ENCODE measurements at regions not wholly inside any gene's neighbourhood (a gene's known extent, or its start where the extent isn't known, plus 50 kb on each side); places are given as distances from the start of the nearest gene placed in this dataset.

- no peak overlapping the region for H3K14ac ChIP-seq (ENCODE audit: low read length)
- H3K79me2 ChIP-seq (ENCODE audit: control insufficient read depth, insufficient read depth, low read length, poor library complexity), result no peaks in the 10 kb centered on the region
- no peak overlapping the region for H3K18ac ChIP-seq (ENCODE audit: low read length)
- no peak overlapping the region for H2BK120ac ChIP-seq (ENCODE audit: insufficient read depth, low read length, poor library complexity)
- no CpG with 5 or more reads among the region's 3 CpGs for WGBS (ENCODE audit: extremely low coverage, insufficient coverage, insufficient read length)
- H2AK5ac ChIP-seq (ENCODE audit: low read length), result no peak overlapping the region
- H4K91ac ChIP-seq (ENCODE audit: low read depth, low read length), result no peak overlapping the region
- no peaks in the 10 kb centered on the region for H3K36me3 ChIP-seq (ENCODE audit: control insufficient read depth in 1 of 2, insufficient read depth in 2 of 2, low read length in 2 of 2)
- no peak overlapping the region for H4K8ac ChIP-seq (ENCODE audit: low read depth, low read length)
- peaks cover 3% of the 10 kb centered on the region for H3K9me3 ChIP-seq (ENCODE audit: insufficient read depth, low read depth, low read length)
- no peak overlapping the region for H3K9ac ChIP-seq (ENCODE audit: low read length)
- DNase-seq, result no peak
- no peaks in the 10 kb centered on the region for H3K27me3 ChIP-seq (ENCODE audit: insufficient read depth, low read length)
- no peak overlapping the region for H2AFZ ChIP-seq (ENCODE audit: insufficient read depth, low read length, poor library complexity)
- no peak overlapping the region for H3K23ac ChIP-seq (ENCODE audit: low read length)
- H3K27ac ChIP-seq (ENCODE audit: low read depth, low read length), result no peak overlapping the region
- no peaks in the 10 kb centered on the region for H3K4me1 ChIP-seq (ENCODE audit: control insufficient read depth in 1 of 2, insufficient read depth in 2 of 2, low read length in 2 of 2)
- H4K12ac ChIP-seq (ENCODE audit: low read depth, low read length), result no peak overlapping the region
- no peak overlapping the region for H3K4me2 ChIP-seq (ENCODE audit: low read length)
- no peak overlapping the region for H3K4me3 ChIP-seq (ENCODE audit: low read depth, low read length)
- no peak overlapping the region for H3K4ac ChIP-seq (ENCODE audit: low read depth, low read length)
- no peak overlapping the region for H2BK12ac ChIP-seq (ENCODE audit: low read length)
- H2BK5ac ChIP-seq (ENCODE audit: low read depth, low read length, poor library complexity), result no peak overlapping the region
- no peaks in the 10 kb centered on the region for H3K79me1 ChIP-seq (ENCODE audit: low read length)
These were observed 99.8 kb upstream of the LHX8 start for GRCh38 chr1:75034376-75034775.

- Histone ChIP-seq H3K4me3 (ENCODE audit: low read depth, low read length) (no peak overlapping the region), H2AFZ (ENCODE audit: insufficient read depth, low read length, poor library complexity) (no peak overlapping the region), H4K12ac (ENCODE audit: low read depth, low read length) (no peak overlapping the region), H2BK120ac (ENCODE audit: insufficient read depth, low read length, poor library complexity) (no peak overlapping the region), H3K4ac (ENCODE audit: low read depth, low read length) (no peak overlapping the region), H3K36me3 (ENCODE audit: control insufficient read depth in 1 of 2, insufficient read depth in 2 of 2, low read length in 2 of 2) (no peaks in the 10 kb centered on the region), H3K18ac (ENCODE audit: low read length) (no peak overlapping the region), H3K9me3 (ENCODE audit: insufficient read depth, low read depth, low read length) (peaks cover 5% of the 10 kb centered on the region), H4K91ac (ENCODE audit: low read depth, low read length) (no peak overlapping the region), H3K23ac (ENCODE audit: low read length) (no peak overlapping the region), H2BK12ac (ENCODE audit: low read length) (no peak overlapping the region), H3K79me1 (ENCODE audit: low read length) (no peaks in the 10 kb centered on the region), H3K79me2 (ENCODE audit: control insufficient read depth, insufficient read depth, low read length, poor library complexity) (no peaks in the 10 kb centered on the region), H4K8ac (ENCODE audit: low read depth, low read length) (no peak overlapping the region), H3K4me1 (ENCODE audit: control insufficient read depth in 1 of 2, insufficient read depth in 2 of 2, low read length in 2 of 2) (no peaks in the 10 kb centered on the region), H3K27me3 (ENCODE audit: insufficient read depth, low read length) (no peaks in the 10 kb centered on the region), H3K4me2 (ENCODE audit: low read length) (no peak overlapping the region), H2AK5ac (ENCODE audit: low read length) (no peak overlapping the region), H3K14ac (ENCODE audit: low read length) (no peak overlapping the region), H3K9ac (ENCODE audit: low read length) (no peak overlapping the region), H3K27ac (ENCODE audit: low read depth, low read length) (no peak overlapping the region), H2BK5ac (ENCODE audit: low read depth, low read length, poor library complexity) (no peak overlapping the region)
- no CpG with 5 or more reads among the region's 4 CpGs for WGBS (ENCODE audit: extremely low coverage, insufficient coverage, insufficient read length)
- peak; percentile 34 to 41 for DNase-seq
These were observed 98.7 kb upstream of the LHX8 start for GRCh38 chr1:75035536-75035935.

GRCh38 chr1:75053207-75053606, 81.0 kb upstream of the LHX8 start:
- H3K23ac ChIP-seq (ENCODE audit: low read length), result no peak overlapping the region
- H4K12ac ChIP-seq (ENCODE audit: low read depth, low read length), result no peak overlapping the region
- H3K36me3 ChIP-seq (ENCODE audit: control insufficient read depth in 1 of 2, insufficient read depth in 2 of 2, low read length in 2 of 2), result no peaks in the 10 kb centered on the region
- no peak overlapping the region for H3K9ac ChIP-seq (ENCODE audit: low read length)
- no peak overlapping the region for H3K27ac ChIP-seq (ENCODE audit: low read depth, low read length)
- no peak overlapping the region for H3K18ac ChIP-seq (ENCODE audit: low read length)
- H3K14ac ChIP-seq (ENCODE audit: low read length), result no peak overlapping the region
- H2AK5ac ChIP-seq (ENCODE audit: low read length), result no peak overlapping the region
- H2AFZ ChIP-seq (ENCODE audit: insufficient read depth, low read length, poor library complexity), result no peak overlapping the region
- no CpG with 5 or more reads among the region's 2 CpGs for WGBS (ENCODE audit: extremely low coverage, insufficient coverage, insufficient read length)
- H3K4me3 ChIP-seq (ENCODE audit: low read depth, low read length), result no peak overlapping the region
- no peak overlapping the region for H2BK120ac ChIP-seq (ENCODE audit: insufficient read depth, low read length, poor library complexity)
- no peak overlapping the region for H3K4ac ChIP-seq (ENCODE audit: low read depth, low read length)
- no peaks in the 10 kb centered on the region for H3K27me3 ChIP-seq (ENCODE audit: insufficient read depth, low read length)
- no peaks in the 10 kb centered on the region for H3K79me1 ChIP-seq (ENCODE audit: low read length)
- no peak overlapping the region for H4K8ac ChIP-seq (ENCODE audit: low read depth, low read length)
- peak; percentile 24 to 50 for DNase-seq
- no peak overlapping the region for H2BK5ac ChIP-seq (ENCODE audit: low read depth, low read length, poor library complexity)
- H3K79me2 ChIP-seq (ENCODE audit: control insufficient read depth, insufficient read depth, low read length, poor library complexity), result no peaks in the 10 kb centered on the region
- H3K9me3 ChIP-seq (ENCODE audit: insufficient read depth, low read depth, low read length), result no peaks in the 10 kb centered on the region
- H3K4me1 ChIP-seq (ENCODE audit: control insufficient read depth in 1 of 2, insufficient read depth in 2 of 2, low read length in 2 of 2), result no peaks in the 10 kb centered on the region
- H3K4me2 ChIP-seq (ENCODE audit: low read length), result no peak overlapping the region
- H2BK12ac ChIP-seq (ENCODE audit: low read length), result no peak overlapping the region
- no peak overlapping the region for H4K91ac ChIP-seq (ENCODE audit: low read depth, low read length)

- H3K9me3 ChIP-seq (ENCODE audit: insufficient read depth, low read depth, low read length), result no peaks in the 10 kb centered on the region
- no peak overlapping the region for H2BK120ac ChIP-seq (ENCODE audit: insufficient read depth, low read length, poor library complexity)
- H3K18ac ChIP-seq (ENCODE audit: low read length), result no peak overlapping the region
- DNase-seq, result no peak
- H2AFZ ChIP-seq (ENCODE audit: insufficient read depth, low read length, poor library complexity), result no peak overlapping the region
- no peak overlapping the region for H2BK5ac ChIP-seq (ENCODE audit: low read depth, low read length, poor library complexity)
- no peak overlapping the region for H4K8ac ChIP-seq (ENCODE audit: low read depth, low read length)
- H3K23ac ChIP-seq (ENCODE audit: low read length), result no peak overlapping the region
- no peaks in the 10 kb centered on the region for H3K79me2 ChIP-seq (ENCODE audit: control insufficient read depth, insufficient read depth, low read length, poor library complexity)
- no peak overlapping the region for H2AK5ac ChIP-seq (ENCODE audit: low read length)
- no peak overlapping the region for H3K27ac ChIP-seq (ENCODE audit: low read depth, low read length)
- H3K14ac ChIP-seq (ENCODE audit: low read length), result no peak overlapping the region
- no peak overlapping the region for H3K4ac ChIP-seq (ENCODE audit: low read depth, low read length)
- no peak overlapping the region for H3K4me3 ChIP-seq (ENCODE audit: low read depth, low read length)
- no peaks in the 10 kb centered on the region for H3K79me1 ChIP-seq (ENCODE audit: low read length)
- H3K4me1 ChIP-seq (ENCODE audit: control insufficient read depth in 1 of 2, insufficient read depth in 2 of 2, low read length in 2 of 2), result no peaks in the 10 kb centered on the region
- no peak overlapping the region for H4K91ac ChIP-seq (ENCODE audit: low read depth, low read length)
- H2BK12ac ChIP-seq (ENCODE audit: low read length), result no peak overlapping the region
- no peak overlapping the region for H4K12ac ChIP-seq (ENCODE audit: low read depth, low read length)
- H3K9ac ChIP-seq (ENCODE audit: low read length), result no peak overlapping the region
- no peaks in the 10 kb centered on the region for H3K27me3 ChIP-seq (ENCODE audit: insufficient read depth, low read length)
- no peak overlapping the region for H3K4me2 ChIP-seq (ENCODE audit: low read length)
- no peaks in the 10 kb centered on the region for H3K36me3 ChIP-seq (ENCODE audit: control insufficient read depth in 1 of 2, insufficient read depth in 2 of 2, low read length in 2 of 2)
These were observed 75.8 kb upstream of the LHX8 start for GRCh38 chr1:75058424-75058823.
